Aorta (tissue), 5 donors: ENCODE measurements at regions not wholly inside any gene's neighbourhood (a gene's known extent, or its start where the extent isn't known, plus 50 kb on each side); places are given as distances from the start of the nearest gene placed in this dataset.

Experiments used
- ATAC-seq: fragments of 200-7000 bp; cut with Tn5 transposase; one replicate; pipeline ENCODE4 v1.9.1; 2022; ENCODE audit warnings: moderate library complexity; ENCODE audit not compliant: low FRiP score
- DNase-seq, 2 donors: peaks; one replicate each; pipeline ENCODE4 v3.0.0-alpha.2; 2020
- H3K27ac ChIP-seq, 2 donors: one replicate each; pipeline ENCODE4 v1.5.1; 2013; ENCODE audit warnings: low read length in 2 of 2, mild to moderate bottlenecking in 2 of 2, moderate library complexity in 2 of 2, control low read depth in 1 of 2, inconsistent platforms in 1 of 2, low read depth in 1 of 2
- H3K27me3 ChIP-seq, 2 donors: one replicate each; pipeline ENCODE4 v1.6.1; 2013; ENCODE audit warnings: control low read depth in 1 of 2, low read length in 1 of 2, mild to moderate bottlenecking in 1 of 2, moderate library complexity in 1 of 2; ENCODE audit not compliant: insufficient read depth in 2 of 2, control insufficient read depth in 1 of 2
- H3K36me3 ChIP-seq, 2 donors: one replicate each; pipeline ENCODE4 v1.6.1; 2013; ENCODE audit warnings: control low read depth in 1 of 2, low read length in 1 of 2, mild to moderate bottlenecking in 1 of 2; ENCODE audit not compliant: insufficient read depth in 2 of 2, control insufficient read depth in 1 of 2
- H3K4me1 ChIP-seq, 2 donors: one replicate each; pipeline ENCODE4 v1.6.1; 2013; ENCODE audit warnings: low read length in 2 of 2, control low read depth in 1 of 2, mild to moderate bottlenecking in 1 of 2, moderate library complexity in 1 of 2; ENCODE audit not compliant: insufficient read depth in 2 of 2, control insufficient read depth in 1 of 2
- H3K4me3 ChIP-seq, 2 donors: one replicate each; pipeline ENCODE4 v1.5.1; 2013; ENCODE audit warnings: low read length in 2 of 2, control low read depth in 1 of 2, mild to moderate bottlenecking in 1 of 2
- H3K9me3 ChIP-seq: one replicate; pipeline ENCODE4 v1.6.1; 2013; ENCODE audit warnings: mild to moderate bottlenecking, low read length; ENCODE audit not compliant: control insufficient read depth
- WGBS, 2 donors: extraction: QIAGEN DNeasy Blood & Tissue Kit; methylation state at CpG; one replicate each; pipeline ENCODE4 v1.1.7; 2013; 5-methylcytosine and 5-hydroxymethylcytosine counted together
- intact Hi-C, 2 donors: fragments of 100-400 bp; cut with DNase I; formaldehyde crosslinking; loops; one replicate each; pipeline versions ENCODE4 v1.14.2 to v1.15.0; 2022
- donor health status: healthy with polysubstance abuse.
- donor health status: Bipolar disorder and iron deficiency.
- donor health status: DM: no; HTN: no; CAD: no.
- donor health status: DM: no; HTN: no; CAD: no.
- donor health status: DM: yes; HTN: yes; CAD: no.

DNA sequence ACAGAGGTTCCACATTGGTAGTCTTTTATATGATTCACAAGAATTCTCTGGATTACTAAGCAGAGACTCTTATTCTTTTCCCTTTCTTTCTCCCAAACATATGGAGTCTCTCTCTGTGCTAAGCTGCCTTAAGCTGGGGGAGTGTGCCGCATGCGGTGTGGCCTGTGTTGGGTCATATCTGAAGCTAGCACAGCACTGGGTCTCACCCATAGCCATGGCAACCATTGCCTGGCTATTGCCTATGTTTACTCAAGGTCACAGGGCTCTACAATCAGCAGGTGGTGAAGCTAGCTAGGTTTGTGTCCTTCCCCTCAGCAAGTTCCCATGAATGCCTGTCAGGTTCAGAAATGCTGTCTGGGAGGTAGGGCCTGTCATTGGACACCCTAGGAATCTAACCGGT, 73.6 kb upstream of the ZRANB2 start:
- H3K27ac ChIP-seq, result no peak overlapping the region
- H3K9me3 ChIP-seq, result peaks cover 2% of the 10 kb centered on the region
- intact Hi-C loops, result no loop called here
- no peaks in the 10 kb centered on the region for H3K27me3 ChIP-seq
- H3K4me1 ChIP-seq, result no peaks in the 10 kb centered on the region
- no peaks in the 10 kb centered on the region for H3K36me3 ChIP-seq
- WGBS, 2 donors, result 97% methylated on average over 3 of the region's 3 CpGs
- DNase-seq (no peak), ATAC-seq (no peak)
- no peak overlapping the region for H3K4me3 ChIP-seq

- Histone ChIP-seq H3K9me3 (peaks cover 2% of the 10 kb centered on the region), H3K27me3 (no peaks in the 10 kb centered on the region), H3K4me1 (no peaks in the 10 kb centered on the region), H3K4me3 (no peak overlapping the region), H3K36me3 (no peaks in the 10 kb centered on the region), H3K27ac (no peak overlapping the region)
- DNase-seq (no peak), ATAC-seq (no peak)
- intact Hi-C loops, result no loop called here
- 84 to 91% methylated on average over 2 of the region's 2 CpGs for WGBS, 2 donors
Observed at GRCh38 chr1:71153826-71154225, 73.0 kb upstream of the ZRANB2 start.

DNA sequence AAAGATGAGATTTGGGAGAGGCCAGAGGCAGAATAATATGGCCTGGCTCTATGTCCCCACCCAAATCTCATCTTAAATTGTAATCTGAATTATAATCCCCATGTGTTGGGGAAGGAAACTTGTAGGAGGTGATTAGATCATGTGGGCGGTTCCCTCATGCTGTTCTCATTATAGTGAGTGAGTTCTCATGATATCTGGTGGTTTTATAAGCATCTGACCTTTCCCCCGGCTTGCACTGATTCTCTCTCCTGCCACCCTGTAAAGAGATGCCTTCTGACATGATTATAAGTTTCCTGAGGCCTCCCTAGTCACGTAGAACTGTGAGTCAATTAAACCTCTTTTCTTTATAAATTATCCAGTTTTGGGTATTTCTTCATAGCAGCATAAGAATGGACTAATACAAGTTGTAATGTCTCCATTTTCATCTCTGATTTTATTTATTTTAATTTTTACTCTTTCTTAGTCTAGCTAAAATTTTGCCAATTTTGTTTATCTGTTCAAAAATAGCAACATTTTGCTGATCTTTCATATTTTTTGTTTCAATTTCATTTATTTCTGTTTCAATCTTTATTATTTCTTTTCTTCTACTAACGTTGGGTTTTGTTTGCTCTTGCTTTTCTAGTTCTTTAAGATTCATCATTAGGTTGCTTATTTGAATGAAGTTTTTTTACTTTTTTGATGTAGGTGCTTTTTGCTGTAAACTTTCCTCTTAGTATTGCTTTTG, 67.0 kb upstream of the ZRANB2 start:
- Histone ChIP-seq H3K27me3 (no peaks in the 10 kb centered on the region), H3K4me1 (no peaks in the 10 kb centered on the region), H3K4me3 (no peak overlapping the region), H3K27ac (no peak overlapping the region), H3K9me3 (peaks cover 6% of the 10 kb centered on the region), H3K36me3 (no peaks in the 10 kb centered on the region)
- intact Hi-C loops, result no loop called here
- DNase-seq, result no peak
- ATAC-seq, result no peak
- WGBS, 2 donors, result 73 to 80% methylated on average over 4 of the region's 4 CpGs

GRCh38 chr1:71135571-71135970, 54.7 kb upstream of the ZRANB2 start:
- intact Hi-C loops, result no loop called here
- Histone ChIP-seq H3K4me3 (no peak overlapping the region), H3K36me3 (no peaks in the 10 kb centered on the region), H3K4me1 (no peaks in the 10 kb centered on the region), H3K27me3 (no peaks in the 10 kb centered on the region), H3K27ac (no peak overlapping the region), H3K9me3 (peaks cover 4% of the 10 kb centered on the region)
- DNase-seq (no peak), ATAC-seq (no peak)
- WGBS, 2 donors, result 69 to 71% methylated on average over 2 of the region's 2 CpGs
